ENCODE measurements at regions not wholly inside any gene's neighbourhood (a gene's known extent, or its start where the extent isn't known, plus 50 kb on each side); places are given as distances from the start of the nearest gene placed in this dataset.

GRCh38 chr3:168736202-168736601 lies 640.5 kb upstream of the GOLIM4 start:
- Histone ChIP-seq H3K9me2 (ENCODE audit: insufficient read depth) (no peaks in the 10 kb centered on the region), H3F3A (ENCODE audit: insufficient read depth, low read depth) (no peaks in the 10 kb centered on the region), H3K4me3 (no peak overlapping the region), H4K20me1 (ENCODE audit: insufficient read depth) (no peaks in the 10 kb centered on the region), H3K36me3 (ENCODE audit: low read depth) (no peaks in the 10 kb centered on the region), H3K27me3 (ENCODE audit: insufficient read depth, low read depth) (no peaks in the 10 kb centered on the region), H3K79me2 (ENCODE audit: low read depth) (no peaks in the 10 kb centered on the region), H3K9me3 (ENCODE audit: insufficient read depth, low read depth) (0 out of 2 replicates have a peak, but pooled peaks cover 3% of the 10 kb centered on the region), H3K4me2 (no peak overlapping the region), H3K4me1 (replicated peaks; ENCODE audit: insufficient read depth) (no peaks in the 10 kb centered on the region), H2AFZ (0 out of 2 replicates have a peak overlapping the region, but pooled peaks have one; percentile 12), H3K27ac (no peak overlapping the region)
- intact Hi-C loops (cut with micrococcal nuclease; ENCODE audit: unreplicated experiment), result no loop called here
- no TSS peak for BruUV-seq (replicated peaks)
- TF ChIP-seq CTCF (conservative IDR thresholded peaks at IDR 0.05), result no peak
- TF ChIP-seq EZH2 (IDR thresholded peaks at IDR 0.05; ENCODE audit: low read depth), result no peak
- DNase-seq, result no peak
- ChIA-PET POLR2A (ENCODE audit: unreplicated experiment) (no interaction called here), CTCF (no interaction called here)

DNA sequence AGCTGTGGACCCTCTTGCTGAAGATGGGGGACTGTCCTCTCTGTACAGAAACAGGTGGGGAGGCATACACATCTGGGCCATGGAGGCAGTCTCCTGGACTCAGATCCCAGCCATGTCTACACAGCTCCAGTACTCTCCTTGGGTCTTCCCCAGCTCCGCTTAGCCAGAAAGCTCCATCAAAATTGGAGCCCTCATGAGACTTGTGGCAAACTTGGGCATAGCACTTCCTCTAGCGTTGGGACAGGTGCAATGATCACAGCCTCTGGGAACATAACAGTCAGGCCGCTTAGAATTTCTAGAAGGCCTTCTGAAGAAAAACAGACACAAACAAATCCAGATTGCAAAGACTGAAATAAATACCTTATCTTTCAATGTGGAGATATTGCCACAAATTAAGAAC lies 634.3 kb upstream of the GOLIM4 start:
- no peaks in the 10 kb centered on the region for H3K36me3 ChIP-seq (ENCODE audit: low read depth)
- no peaks in the 10 kb centered on the region for H3K9me2 ChIP-seq (ENCODE audit: insufficient read depth)
- H4K20me1 ChIP-seq (ENCODE audit: insufficient read depth), result no peaks in the 10 kb centered on the region
- TF ChIP-seq CTCF (conservative IDR thresholded peaks at IDR 0.05) (no peak), EZH2 (IDR thresholded peaks at IDR 0.05; ENCODE audit: low read depth) (no peak)
- H3K79me2 ChIP-seq (ENCODE audit: low read depth), result no peaks in the 10 kb centered on the region
- intact Hi-C loops (cut with micrococcal nuclease; ENCODE audit: unreplicated experiment), result no loop called here
- no peak overlapping the region for H2AFZ ChIP-seq
- no peak overlapping the region for H3K27ac ChIP-seq
- DNase-seq, result no peak
- H3K27me3 ChIP-seq (ENCODE audit: insufficient read depth, low read depth), result no peaks in the 10 kb centered on the region
- ChIA-PET POLR2A (ENCODE audit: unreplicated experiment) (no interaction called here), CTCF (no interaction called here)
- no peaks in the 10 kb centered on the region for H3F3A ChIP-seq (ENCODE audit: insufficient read depth, low read depth)
- 0 out of 2 replicates have a peak, but pooled peaks cover 3% of the 10 kb centered on the region for H3K9me3 ChIP-seq (ENCODE audit: insufficient read depth, low read depth)
- H3K4me1 ChIP-seq (replicated peaks; ENCODE audit: insufficient read depth), result no peaks in the 10 kb centered on the region
- BruUV-seq (replicated peaks), result no TSS peak
- no peak overlapping the region for H3K4me2 ChIP-seq
- no peak overlapping the region for H3K4me3 ChIP-seq

- intact Hi-C loops (cut with micrococcal nuclease; ENCODE audit: unreplicated experiment), result no loop called here
- ChIA-PET CTCF (no interaction called here), POLR2A (ENCODE audit: unreplicated experiment) (interaction anchor here (0.5 kb wide), 1 partner anchor 35 kb away, joined by 22 read pairs; no protein-coding TSS in a partner anchor)
- no TSS peak for BruUV-seq (replicated peaks)
- Histone ChIP-seq H3K36me3 (ENCODE audit: low read depth) (no peaks in the 10 kb centered on the region), H2AFZ (no peak overlapping the region), H3K9me2 (ENCODE audit: insufficient read depth) (no peaks in the 10 kb centered on the region), H4K20me1 (ENCODE audit: insufficient read depth) (no peaks in the 10 kb centered on the region), H3F3A (ENCODE audit: insufficient read depth, low read depth) (no peaks in the 10 kb centered on the region), H3K9me3 (ENCODE audit: insufficient read depth, low read depth) (no peaks in the 10 kb centered on the region), H3K4me1 (replicated peaks; ENCODE audit: insufficient read depth) (no peaks in the 10 kb centered on the region), H3K4me2 (no peak overlapping the region), H3K27me3 (ENCODE audit: insufficient read depth, low read depth) (no peaks in the 10 kb centered on the region), H3K27ac (no peak overlapping the region), H3K4me3 (no peak overlapping the region), H3K79me2 (ENCODE audit: low read depth) (no peaks in the 10 kb centered on the region)
- DNase-seq, result no peak
- TF ChIP-seq EZH2 (IDR thresholded peaks at IDR 0.05; ENCODE audit: low read depth) (no peak), CTCF (conservative IDR thresholded peaks at IDR 0.05) (no peak)
Measured at GRCh38 chr3:168722091-168722490, 626.4 kb upstream of the GOLIM4 start.

Data from PC-9 (cell line).